GM19238 (cell line): ENCODE measurements at regions not wholly inside any gene's neighbourhood (a gene's known extent, or its start where the extent isn't known, plus 50 kb on each side); places are given as distances from the start of the nearest gene placed in this dataset.
"Not testable (repeated sequence)": the region's sequence is repeated elsewhere in the genome, so short reads cannot be mapped to it uniquely, and the experiment has no call there.

Experiments used
- DNase-seq: peaks from one replicate; pipeline ENCODE4 v3.0.0; 2011; ENCODE audit warnings: low spot score; ENCODE audit not compliant: insufficient read length

DNA sequence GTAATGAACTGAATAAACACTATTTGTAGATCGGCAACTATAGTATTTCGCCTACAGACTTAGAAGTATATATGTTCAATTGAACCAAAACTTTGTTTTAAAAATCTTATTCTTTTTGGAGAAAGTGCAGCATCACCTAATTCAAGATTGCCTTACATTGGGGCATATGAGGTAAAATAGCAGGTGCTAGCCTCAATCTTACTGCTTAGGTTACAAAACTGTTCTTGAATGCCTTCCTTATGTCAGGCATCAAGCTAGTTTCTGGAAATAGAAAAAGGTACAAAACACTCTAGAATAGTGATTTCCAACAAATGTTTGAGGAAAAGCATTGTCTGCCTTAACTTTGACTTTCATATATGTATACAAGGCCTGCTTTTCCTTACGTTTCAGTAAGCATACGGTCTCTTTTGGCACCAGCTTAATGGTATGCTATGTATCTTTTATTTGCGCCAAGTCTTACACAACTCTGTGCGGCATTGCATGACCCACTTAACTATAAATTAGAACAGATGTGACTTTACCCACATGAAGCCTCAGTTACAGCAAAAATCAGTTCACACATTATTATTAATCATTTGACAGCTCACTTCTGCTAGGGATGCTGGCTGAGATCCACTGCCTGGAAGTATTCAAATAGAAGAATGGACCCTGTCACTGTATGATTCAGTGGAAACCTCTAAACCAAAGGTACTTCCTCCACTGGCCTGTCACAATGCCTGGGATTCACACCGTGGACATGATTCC, 174.1 kb downstream of the PRELID2 start:
- DNase-seq, result no peak

DNA sequence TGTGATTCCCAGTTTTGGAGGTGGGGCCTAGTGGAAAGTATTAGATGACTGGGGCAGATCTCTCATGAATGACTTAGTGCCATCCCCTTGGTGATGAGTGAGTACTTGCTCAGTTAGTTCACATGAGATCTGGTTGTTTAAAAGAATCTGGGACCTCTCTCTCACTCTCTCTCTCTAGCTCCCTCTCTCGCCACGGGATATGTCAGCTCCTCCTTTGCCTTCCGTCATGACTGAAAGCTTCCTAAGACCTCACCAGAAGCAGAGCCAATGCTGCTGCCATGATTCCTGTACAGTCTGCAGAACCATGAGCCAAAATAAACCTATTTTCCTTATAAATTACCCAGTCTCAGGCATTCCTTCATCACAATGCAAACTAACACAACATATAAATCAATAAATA, 176.7 kb downstream of the PRELID2 start:
- DNase-seq, result no peak

DNA sequence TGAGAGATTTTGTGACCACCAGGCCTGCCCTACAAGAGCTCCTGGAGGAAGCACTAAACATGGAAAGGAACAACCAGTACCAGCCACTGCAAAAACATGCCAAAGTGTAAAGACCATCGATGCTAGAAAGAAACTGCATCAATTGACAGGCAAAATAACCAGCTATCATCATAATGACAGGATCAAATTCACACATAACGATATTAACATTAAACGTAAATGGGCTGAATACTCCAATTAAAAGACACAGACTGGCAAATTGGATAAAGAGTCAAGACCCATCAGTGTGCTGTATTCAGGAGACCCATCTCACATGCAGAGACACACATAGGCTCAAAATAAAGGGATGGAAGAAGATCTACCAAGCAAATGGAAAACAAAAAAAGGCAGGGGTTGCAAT, 182.4 kb downstream of the PRELID2 start:
- DNase-seq, result not testable (repeated sequence)

DNA sequence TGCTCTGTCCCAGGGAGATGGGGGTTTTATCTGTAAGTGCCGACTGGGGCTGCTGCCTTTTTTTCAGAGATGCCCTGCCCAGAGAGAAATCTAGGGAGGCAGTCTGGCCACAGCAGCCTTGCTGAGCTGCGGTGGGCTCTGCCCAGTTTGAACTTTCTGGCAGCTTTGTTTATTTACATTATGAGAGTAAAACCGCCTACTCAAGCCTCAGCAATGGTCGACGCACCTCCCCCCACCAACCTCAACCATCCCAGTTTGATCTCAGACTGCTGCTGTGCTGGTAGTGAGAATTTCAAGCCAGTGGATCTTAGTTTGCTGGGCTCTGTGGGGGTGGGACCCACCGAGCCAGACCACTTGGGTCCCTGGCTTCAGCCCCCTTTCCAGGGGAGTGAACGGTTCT, 188.0 kb downstream of the PRELID2 start:
- not testable (repeated sequence) for DNase-seq

DNA sequence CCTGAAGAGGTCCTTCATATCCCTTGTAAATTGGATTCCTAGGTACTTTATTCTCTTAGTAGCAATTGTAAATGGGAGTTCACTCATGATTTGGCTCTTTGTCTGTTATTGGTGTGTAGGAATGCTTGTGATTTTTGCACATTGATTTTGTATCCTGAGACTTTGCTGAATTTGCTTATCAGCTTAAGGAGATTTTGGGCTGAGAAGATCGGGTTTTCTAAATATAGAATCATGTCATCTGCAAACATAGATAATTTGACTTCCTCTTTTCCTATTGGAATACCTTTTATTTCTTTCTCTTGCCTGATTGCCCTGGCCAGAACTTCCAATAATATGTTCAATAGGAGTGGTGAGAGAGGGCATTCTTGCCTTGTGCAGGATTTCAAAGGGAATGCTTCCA, 191.9 kb downstream of the PRELID2 start:
- not testable (repeated sequence) for DNase-seq

DNA sequence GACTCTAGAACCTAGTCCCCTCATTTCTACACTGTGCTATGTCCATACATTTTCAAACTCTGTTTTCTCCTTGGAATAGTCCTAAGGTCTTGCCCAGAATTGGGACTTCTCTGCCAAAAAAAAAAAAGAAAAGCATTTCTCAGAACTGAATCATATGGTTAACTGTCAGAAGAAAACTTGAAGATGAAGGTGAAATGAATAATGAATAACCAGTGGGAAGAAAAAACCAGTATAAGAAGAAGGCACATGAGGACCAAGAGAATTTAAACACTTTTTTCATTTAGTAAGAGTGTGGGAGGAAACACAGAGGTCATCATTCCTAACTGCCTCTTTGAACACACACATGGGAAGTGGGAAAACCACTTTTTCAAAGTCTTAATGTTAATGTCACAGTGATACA, 197.7 kb downstream of the PRELID2 start:
- DNase-seq, result no peak

DNA sequence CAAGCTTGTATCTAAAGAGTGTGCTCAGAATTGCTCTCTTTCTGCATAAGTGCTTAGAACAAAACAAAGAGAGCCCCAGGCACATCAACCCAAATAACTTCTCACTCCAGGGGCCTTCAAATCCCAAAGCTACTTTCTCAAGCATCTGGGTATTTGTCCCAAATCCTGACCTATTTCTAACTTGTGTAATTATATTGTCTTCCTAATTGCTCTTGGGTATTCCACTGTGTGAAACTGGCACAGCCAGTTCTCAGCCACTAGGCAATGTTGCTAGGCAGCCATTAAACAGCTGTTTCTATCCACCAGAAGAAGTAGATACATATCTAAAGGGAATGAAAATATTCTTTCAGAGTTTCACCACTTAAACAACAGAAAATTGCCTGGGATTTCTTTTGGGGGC, 198.8 kb downstream of the PRELID2 start:
- no peak for DNase-seq

DNA sequence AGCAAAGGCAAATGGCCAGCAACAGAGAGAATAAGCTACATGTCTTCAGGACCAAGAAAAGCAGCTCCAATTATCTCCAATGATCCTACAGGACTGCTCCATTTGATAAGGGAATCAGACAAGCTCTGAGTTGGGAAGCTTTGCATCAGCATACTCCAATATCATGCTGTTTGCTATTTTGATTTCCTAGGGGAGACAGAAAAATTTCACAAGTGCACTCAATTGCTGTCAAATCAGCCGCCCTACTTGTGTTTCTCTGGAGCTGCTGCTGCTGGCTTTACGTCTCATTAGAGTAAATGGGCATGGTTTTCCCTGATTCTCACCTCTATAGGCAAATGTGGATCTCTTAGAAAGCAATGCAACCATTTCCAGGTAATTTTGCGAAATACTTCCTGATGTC, 201.7 kb downstream of the PRELID2 start:
- DNase-seq, result no peak

DNA sequence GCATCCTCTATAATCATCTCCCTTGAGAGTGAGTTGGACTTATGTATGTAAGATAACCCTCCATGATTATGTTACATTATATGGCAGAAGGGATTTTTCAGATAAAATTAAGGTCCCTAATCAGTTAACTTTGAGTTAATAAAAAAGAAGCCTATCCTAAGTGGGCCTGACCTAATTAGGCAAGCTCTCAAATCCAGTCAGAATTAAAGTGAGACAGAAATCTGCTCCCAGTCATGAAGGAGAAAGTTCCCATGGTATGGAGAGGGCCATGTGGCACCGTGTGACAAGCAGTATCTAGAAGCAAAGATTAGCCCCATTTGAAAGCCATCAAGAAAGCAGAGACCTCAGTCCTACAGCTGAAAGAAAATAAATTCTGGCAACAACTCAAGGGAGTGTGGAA, 202.4 kb downstream of the PRELID2 start:
- DNase-seq, result no peak

DNA sequence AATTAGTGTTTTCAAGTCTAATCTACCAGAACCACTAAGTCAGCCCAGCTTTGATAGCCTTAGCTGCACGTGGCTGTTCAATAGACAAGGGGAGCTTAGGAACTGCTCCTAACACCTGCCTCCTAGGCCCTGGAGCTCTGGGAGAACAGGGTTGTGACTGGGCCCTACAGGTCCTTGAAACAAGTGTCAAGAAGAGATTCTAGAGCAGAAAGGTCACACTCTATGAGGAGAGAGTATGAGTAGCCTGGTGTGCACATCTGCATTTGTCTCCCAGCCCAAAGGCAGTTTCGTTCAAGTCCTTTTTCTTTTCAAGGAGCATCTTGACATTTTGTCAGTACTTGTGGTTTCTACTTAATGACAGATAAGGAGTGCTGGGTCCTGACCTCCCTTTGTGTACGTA, 206.1 kb downstream of the PRELID2 start:
- DNase-seq, result no peak

DNA sequence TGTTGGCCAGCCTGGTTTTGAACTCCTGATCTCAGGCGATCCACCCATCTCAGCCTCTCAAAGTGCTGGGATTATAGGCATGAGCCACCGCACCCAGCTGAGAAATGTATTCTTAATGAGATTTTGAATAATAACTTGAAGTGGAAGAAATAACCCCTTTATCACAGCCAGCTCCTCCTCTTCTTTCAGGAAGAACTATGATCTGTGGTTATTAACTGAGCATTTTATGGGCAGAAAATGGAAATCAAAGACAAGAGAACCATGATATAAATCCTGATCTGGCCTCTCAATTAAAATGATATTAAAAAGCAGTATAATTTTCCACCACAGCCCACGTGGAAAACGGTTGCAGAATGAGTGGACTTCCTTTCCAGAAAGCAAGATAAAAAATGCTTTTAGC, 206.6 kb downstream of the PRELID2 start:
- no peak for DNase-seq

DNA sequence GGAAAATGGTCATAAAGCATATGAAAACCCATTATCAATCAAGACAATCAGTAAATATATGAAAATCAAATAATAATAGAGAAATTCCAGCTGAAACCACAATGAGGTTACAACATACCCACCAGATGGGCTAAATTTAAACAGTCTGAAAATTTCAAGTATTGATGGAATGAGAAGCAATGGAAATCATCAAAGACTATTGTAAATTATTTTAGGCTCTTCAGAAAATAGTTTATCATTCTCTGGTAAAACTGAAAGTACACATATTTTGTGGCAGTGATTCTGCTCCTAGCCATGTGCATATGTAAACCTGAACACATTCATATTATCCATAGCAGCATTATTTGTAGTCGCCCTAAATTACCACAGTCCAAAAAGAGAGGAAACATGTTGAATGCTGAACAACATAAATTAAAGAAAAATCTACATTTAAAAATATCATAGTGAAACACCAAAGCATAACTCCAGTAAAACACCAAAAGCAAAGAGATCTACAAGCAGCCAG, 215.3 kb downstream of the PRELID2 start:
- DNase-seq, result no peak

DNA sequence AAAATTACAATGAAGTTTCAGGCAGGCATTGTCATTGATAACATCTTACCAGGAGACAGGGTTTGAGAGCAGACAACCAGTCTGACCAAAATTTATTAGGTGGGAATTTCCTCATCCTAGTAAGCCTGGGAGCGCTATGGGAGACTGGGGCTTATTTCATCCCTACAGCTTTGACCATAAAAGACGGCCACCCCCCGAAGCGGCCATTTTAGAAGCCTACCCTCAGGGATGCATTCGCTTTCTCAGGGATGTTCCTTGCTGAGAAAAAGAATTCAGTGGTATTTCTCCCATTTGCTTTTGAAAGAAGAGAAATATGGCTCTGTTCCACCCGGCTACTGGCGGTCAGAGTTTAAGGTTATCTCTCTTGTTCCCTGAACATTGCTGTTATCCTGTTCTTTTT, 218.4 kb downstream of the PRELID2 start:
- not testable (repeated sequence) for DNase-seq

DNA sequence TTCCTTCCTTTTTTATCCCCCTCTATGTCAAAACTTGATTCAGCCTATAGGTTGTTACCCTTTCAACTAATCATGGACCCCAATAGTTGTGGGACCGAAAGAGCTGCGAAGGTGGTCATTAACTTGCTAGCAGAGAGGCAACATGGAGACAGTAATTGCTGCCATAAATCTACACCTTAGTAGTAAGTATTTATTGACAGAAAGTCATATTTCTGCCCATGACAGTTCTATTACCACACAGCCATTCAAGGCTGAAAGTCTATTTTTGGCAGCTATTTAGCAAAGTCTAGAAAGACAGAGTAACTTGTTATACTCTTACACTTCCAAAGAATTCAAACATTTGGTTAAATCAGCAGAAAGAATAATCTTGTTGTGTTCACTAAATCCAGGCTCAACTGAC, 236.2 kb downstream of the PRELID2 start:
- DNase-seq, result no peak

DNA sequence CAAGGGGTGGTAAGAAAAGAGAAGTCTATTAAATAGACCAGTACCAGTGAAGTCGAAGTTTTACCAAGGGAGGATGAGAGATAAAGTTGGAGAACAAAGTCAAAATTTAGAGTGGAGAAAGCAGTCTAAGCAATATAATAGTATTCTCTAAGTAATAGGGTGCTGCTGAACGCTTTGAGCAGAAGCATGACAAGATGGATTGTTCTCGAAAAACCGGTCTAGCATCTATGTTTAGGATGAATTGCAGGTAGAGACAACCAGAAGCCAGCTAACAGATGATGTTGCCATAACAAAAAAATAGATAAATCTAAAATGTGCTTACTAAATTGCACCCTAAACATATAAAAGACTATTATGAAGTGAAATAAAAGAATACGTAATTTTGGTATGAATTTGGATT, 237.0 kb downstream of the PRELID2 start:
- DNase-seq, result no peak

DNA sequence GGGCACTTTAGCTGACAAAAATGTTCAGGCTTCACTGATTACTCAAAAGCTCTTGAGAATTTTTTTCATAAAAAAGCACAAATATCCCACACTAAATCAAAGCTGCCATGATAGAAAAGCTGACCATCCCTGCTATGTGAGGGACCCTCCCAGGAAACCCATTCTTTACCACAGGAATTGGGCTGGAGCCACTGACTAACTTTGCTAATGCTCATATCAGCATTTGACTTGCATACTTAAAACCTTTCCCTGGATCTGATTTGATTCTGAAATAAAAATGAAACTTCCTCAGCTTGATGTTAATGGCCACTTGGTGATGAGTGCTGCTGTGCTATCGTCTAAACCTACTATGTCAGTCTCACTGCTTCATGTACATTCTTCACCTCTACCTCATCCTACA, 243.6 kb downstream of the PRELID2 start:
- DNase-seq, result no peak

DNA sequence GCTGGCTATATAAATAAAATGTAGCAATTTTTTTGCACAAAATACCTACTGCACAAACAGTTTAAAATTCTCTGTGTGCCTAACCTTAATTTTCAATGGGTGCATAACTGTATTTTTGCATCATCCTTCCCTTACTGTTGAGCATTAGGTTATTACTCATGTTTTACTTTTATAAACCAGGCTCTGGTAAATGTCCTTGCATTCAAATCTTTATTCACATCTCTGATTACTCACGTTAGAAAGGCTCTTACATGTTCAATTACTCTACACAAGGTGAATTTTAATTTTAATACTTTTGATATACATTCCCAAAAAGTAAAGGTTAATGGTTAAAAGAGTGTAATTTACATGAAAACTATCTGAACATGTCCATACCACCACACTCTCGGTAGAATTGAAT, 246.1 kb downstream of the PRELID2 start:
- no peak for DNase-seq

DNA sequence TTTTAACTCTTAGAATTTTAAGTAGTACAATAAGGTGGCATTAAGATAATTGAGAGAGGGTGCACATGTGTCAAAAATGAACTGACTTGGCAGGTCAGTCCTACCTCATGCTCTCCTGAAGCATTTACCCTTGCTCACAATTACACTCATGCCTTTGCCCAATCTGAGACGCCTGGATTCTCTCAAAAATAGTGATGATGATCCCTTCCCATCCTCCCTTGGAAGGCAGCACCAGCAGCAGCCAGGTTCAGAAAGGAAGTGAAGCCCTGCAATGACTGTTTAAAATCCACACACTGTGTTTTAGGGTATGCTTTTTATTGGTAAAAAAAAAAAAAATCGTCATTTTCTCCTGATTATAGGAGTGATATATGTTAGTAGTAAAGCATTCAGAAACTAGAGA, 246.6 kb downstream of the PRELID2 start:
- DNase-seq, result no peak

DNA sequence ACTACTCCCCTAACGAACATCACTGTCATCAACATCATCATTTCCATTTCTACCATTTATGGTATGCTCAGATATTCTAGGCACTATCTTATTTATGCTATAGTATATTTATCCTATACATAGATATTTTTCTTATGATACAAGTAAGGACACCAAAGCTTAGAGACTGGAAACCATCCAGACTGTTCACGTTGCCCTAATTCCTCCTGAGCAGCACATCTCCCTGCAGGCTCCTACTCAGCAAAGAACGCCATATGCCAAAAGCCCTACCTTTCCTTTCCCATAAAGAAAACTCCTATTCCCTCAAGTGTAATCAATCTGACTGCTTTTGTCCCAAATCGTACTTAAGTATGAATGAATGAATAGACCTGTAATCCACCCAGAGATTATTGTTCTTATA, 247.0 kb downstream of the PRELID2 start:
- no peak for DNase-seq

DNA sequence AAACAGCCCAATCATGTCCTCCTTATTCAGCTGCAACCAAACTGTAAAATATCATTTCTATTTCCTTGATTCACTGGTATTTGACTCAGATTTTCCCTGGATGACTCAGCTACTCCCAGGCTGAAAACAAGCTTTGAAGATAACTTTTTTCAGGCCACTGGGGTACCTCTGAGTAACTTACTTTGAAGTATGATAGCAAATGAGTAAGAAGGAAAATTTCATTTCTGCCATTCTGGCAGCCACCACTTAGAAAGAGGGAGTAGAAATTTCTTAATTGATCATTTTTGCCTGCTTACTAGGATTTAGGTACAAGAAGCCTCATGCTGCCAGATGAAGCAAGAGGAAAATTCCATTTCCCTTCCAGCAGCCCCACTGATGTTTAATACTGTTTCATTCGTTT, 247.4 kb downstream of the PRELID2 start:
- DNase-seq, result no peak

DNA sequence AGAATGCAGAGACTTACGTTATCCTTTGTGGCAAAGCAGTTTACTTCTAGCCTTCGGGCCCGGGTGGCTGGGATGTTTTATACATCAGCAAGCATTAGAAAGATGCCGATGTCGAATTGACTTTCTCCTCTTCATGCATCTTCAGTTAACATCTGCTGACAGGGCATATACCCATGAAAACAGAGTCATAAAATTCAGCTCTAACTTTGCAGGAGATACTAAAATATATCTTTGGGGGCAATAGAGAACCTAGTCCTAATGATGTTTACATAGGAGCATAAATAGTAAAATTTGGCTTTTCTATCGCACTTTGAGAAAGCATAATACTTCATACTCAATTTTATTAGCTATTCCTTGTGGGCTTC, 247.9 kb downstream of the PRELID2 start:
- no peak for DNase-seq

DNA sequence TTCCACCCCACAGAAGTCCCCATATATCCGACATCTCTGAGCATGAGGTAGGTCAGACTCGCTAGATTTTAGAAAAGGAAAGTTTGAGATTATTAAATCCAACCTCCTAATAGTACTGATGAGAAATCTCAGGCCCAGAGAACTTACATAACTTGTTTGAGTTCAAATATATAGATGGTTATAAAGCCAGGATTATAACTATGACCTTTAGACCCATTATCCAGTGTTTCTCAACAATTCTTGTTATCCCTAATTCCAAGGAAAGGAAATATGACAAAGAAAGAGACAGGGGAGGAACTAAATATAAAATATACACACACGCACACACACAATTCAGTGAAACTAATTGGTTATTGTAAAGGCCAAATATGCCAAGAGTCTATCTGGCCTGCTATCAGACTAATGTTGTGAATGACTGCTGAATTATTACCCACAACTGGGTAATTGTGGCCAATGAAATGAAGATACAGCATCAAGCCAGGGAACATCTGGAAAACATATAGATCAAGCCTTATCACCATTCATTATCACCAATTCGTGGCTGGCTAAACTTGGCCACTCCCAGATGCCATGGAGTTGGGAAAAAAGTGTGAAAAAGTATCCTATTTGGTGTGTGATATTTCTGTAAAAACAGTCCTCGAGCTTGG, 248.4 kb downstream of the PRELID2 start:
- no peak for DNase-seq

DNA sequence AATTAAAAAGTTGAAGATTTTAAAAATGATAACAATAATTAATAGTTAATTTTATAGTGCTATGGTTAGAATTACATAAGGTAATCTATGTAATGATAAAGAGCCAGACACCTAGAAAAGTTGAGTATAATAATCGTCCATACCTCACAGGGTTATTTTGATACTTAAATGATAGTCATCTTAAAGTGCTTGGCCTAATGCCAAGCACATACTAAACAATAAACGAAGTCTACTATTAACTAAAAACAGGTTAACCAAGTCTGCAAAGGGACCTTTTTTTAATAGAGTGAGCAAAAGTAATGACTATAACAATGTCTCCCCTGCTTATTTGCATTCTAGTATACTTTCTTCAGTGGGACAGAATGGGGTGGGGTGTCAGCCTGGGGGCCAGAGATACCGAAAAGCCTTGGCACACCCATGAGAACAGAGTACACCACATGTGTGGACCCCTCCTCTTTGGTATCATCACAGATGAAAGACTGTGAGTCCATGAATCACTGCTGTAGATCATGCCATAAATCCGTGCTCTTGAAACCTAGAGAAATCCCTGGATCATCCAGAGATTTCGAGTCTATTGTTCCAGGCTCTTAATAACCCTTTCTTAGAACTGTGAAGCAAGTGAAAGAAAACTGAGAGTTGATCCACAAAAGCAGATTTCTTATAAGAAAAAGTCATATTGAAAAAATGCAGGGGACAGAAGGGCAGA, 249.5 kb downstream of the PRELID2 start:
- DNase-seq, result no peak
